Esophagus muscularis mucosa (tissue), 4 donors: ENCODE measurements at regions not wholly inside any gene's neighbourhood (a gene's known extent, or its start where the extent isn't known, plus 50 kb on each side); places are given as distances from the start of the nearest gene placed in this dataset.

Source experiments
- CTCF ChIP-seq, 3 experiments: fragments of 200-600 bp in 2 of 3; fragments of 450-650 bp in 1 of 3; sonication (generic) in 2 of 3; IDR thresholded peaks; one replicate each; pipeline ENCODE4 v1.5.1; 2017 to 2019; ENCODE audit warnings: antibody characterized with exemption in 3 of 3, mild to moderate bottlenecking in 2 of 3, moderate library complexity in 1 of 3
- EP300 ChIP-seq: sonication (generic); formaldehyde crosslinking; IDR thresholded peaks from one replicate; pipeline ENCODE4 v1.6.1; 2017; ENCODE audit warnings: antibody characterized with exemption
- POLR2A ChIP-seq: fragments of 450-650 bp; IDR thresholded peaks from one replicate; pipeline ENCODE4 v1.6.1; 2017; ENCODE audit warnings: antibody characterized with exemption, moderate library complexity, mild to moderate bottlenecking, low read depth

DNA sequence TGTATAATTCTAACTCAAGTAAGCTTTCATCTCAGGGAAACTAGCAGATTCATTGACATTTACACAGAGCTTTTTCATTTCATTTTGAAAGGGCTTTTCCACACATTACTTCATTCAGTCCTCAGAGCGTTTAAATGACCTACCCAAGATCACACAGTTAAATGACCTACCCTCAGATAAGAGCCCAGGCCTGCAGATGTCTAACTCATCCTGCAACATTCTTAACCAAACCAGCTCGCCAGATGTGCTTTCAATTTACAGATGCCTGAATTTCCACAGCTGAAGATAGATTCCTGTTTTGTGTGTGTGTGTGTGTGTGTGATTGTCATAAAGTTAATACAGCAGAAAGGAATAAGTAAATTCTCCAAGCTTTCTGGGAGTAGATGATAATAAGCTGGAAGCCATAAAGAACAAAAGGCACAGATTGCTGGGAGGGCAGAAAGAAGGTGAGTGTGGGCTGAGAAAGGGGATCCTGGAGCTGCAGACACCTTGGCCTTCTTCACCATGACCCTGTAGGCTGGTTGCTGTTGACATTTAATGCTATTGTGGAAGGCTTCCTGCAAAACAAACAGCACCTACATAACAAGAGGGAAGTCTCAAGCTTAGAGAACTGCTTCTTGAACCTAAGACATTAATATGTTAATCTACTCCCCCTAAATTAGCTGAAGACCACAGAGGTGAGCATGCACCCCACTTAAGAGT is 489.7 kb upstream of the CELF2 start:
- TF ChIP-seq CTCF (IDR thresholded peaks at IDR 0.05) (no peak), POLR2A (no peak), EP300 (no peak)
